ENCODE measurements at regions not wholly inside any gene's neighbourhood (a gene's known extent, or its start where the extent isn't known, plus 50 kb on each side); places are given as distances from the start of the nearest gene placed in this dataset.

GRCh38 chr5:166262395-166262794, 2029.0 kb upstream of the WWC1 start:
- Histone ChIP-seq H3K27ac (ENCODE audit: low read length) (no peak overlapping the region), H3K79me2 (replicated peaks; ENCODE audit: insufficient read depth, low read length) (no peaks in the 10 kb centered on the region), H3K36me3 (ENCODE audit: insufficient read depth, low read length) (no peaks in the 10 kb centered on the region), H4K20me1 (ENCODE audit: insufficient read depth) (no peaks in the 10 kb centered on the region), H3K9me3 (ENCODE audit: low read length) (no peaks in the 10 kb centered on the region), H3K4me3 (ENCODE audit: low read length) (no peak overlapping the region), H2AFZ (ENCODE audit: low read depth, low read length) (no peak overlapping the region), H3K4me2 (ENCODE audit: low read length) (no peak overlapping the region), H3K9ac (ENCODE audit: low read length) (no peak overlapping the region), H3K27me3 (ENCODE audit: insufficient read depth, low read depth, low read length) (no peaks in the 10 kb centered on the region), H3F3A (ENCODE audit: insufficient read depth, low read length, poor library complexity, severe bottlenecking) (no peaks in the 10 kb centered on the region), H3K9me2 (ENCODE audit: insufficient read depth, low read length) (no peaks in the 10 kb centered on the region)
- TF ChIP-seq TAF1 (IDR thresholded peaks at IDR 0.05; ENCODE audit: low read depth) (no peak), EP300 (conservative IDR thresholded peaks at IDR 0.05; ENCODE audit: poor library complexity, severe bottlenecking) (no peak), MXI1 (conservative IDR thresholded peaks at IDR 0.05; ENCODE audit: poor library complexity, severe bottlenecking) (no peak), RAD21 (conservative IDR thresholded peaks at IDR 0.05) (no peak), EZH2 (IDR thresholded peaks at IDR 0.05; ENCODE audit: borderline replicate concordance, insufficient read depth, low read length, poor library complexity, severe bottlenecking) (no peak), REST (IDR thresholded peaks at IDR 0.05; ENCODE audit: borderline replicate concordance) (no peak), SMC3 (conservative IDR thresholded peaks at IDR 0.05; ENCODE audit: poor library complexity) (no peak), POLR2AphosphoS5 (IDR thresholded peaks at IDR 0.05) (no peak)
- TF ChIP-seq, protein P1, sequence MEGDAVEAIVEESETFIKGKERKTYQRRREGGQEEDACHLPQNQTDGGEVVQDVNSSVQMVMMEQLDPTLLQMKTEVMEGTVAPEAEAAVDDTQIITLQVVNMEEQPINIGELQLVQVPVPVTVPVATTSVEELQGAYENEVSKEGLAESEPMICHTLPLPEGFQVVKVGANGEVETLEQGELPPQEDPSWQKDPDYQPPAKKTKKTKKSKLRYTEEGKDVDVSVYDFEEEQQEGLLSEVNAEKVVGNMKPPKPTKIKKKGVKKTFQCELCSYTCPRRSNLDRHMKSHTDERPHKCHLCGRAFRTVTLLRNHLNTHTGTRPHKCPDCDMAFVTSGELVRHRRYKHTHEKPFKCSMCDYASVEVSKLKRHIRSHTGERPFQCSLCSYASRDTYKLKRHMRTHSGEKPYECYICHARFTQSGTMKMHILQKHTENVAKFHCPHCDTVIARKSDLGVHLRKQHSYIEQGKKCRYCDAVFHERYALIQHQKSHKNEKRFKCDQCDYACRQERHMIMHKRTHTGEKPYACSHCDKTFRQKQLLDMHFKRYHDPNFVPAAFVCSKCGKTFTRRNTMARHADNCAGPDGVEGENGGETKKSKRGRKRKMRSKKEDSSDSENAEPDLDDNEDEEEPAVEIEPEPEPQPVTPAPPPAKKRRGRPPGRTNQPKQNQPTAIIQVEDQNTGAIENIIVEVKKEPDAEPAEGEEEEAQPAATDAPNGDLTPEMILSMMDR (IDR thresholded peaks at IDR 0.05; ENCODE audit: poor library complexity, severe bottlenecking) = no peak

DNA sequence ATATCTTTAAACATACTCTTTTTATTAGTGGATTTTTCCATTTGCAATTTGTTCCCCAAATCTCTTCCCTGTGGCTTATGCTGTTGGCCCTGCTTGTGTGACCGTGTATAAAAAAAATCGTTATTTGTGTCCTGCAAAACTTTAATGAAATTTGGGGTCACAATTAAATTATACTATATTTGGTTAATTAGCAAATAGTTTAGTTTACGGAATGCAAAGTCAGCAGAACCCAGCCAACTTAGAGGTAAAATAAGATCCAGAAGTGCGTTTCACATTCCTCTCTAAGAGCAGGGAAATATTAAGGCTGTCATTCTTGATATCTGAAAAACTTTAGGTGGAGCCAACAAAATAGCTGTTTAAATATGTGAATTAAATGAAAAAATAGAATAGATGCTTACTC, 2023.5 kb upstream of the WWC1 start:
- Histone ChIP-seq H3K27ac (ENCODE audit: low read length) (no peak overlapping the region), H3K4me3 (ENCODE audit: low read length) (no peak overlapping the region), H3F3A (ENCODE audit: insufficient read depth, low read length, poor library complexity, severe bottlenecking) (no peaks in the 10 kb centered on the region), H3K27me3 (ENCODE audit: insufficient read depth, low read depth, low read length) (no peaks in the 10 kb centered on the region), H3K79me2 (replicated peaks; ENCODE audit: insufficient read depth, low read length) (no peaks in the 10 kb centered on the region), H4K20me1 (ENCODE audit: insufficient read depth) (no peaks in the 10 kb centered on the region), H3K9me2 (ENCODE audit: insufficient read depth, low read length) (no peaks in the 10 kb centered on the region), H2AFZ (ENCODE audit: low read depth, low read length) (no peak overlapping the region), H3K9ac (ENCODE audit: low read length) (no peak overlapping the region), H3K4me2 (ENCODE audit: low read length) (no peak overlapping the region), H3K36me3 (ENCODE audit: insufficient read depth, low read length) (no peaks in the 10 kb centered on the region), H3K9me3 (ENCODE audit: low read length) (no peaks in the 10 kb centered on the region)
- TF ChIP-seq POLR2AphosphoS5 (IDR thresholded peaks at IDR 0.05) (no peak), EZH2 (IDR thresholded peaks at IDR 0.05; ENCODE audit: borderline replicate concordance, insufficient read depth, low read length, poor library complexity, severe bottlenecking) (no peak), SMC3 (conservative IDR thresholded peaks at IDR 0.05; ENCODE audit: poor library complexity) (no peak), REST (IDR thresholded peaks at IDR 0.05; ENCODE audit: borderline replicate concordance) (no peak)
- TF ChIP-seq, protein P1 (IDR thresholded peaks at IDR 0.05; ENCODE audit: poor library complexity, severe bottlenecking) = no peak
